Nephron (organoid): ENCODE measurements at regions not wholly inside any gene's neighbourhood (a gene's known extent, or its start where the extent isn't known, plus 50 kb on each side); places are given as distances from the start of the nearest gene placed in this dataset.

ENCODE experiments used
- H3K27ac Mint-ChIP-seq, 3 experiments: 2 replicates each; pipeline ENCODE4 v1.8.0; 2020; ENCODE audit warnings: mixed read lengths in 3 of 3, mild to moderate bottlenecking in 2 of 3, moderate library complexity in 1 of 3
- H3K27me3 Mint-ChIP-seq: 2 replicates; pipeline ENCODE4 v1.8.0; 2021; ENCODE audit warnings: low read depth, mild to moderate bottlenecking, moderate library complexity, mixed read lengths
- H3K36me3 Mint-ChIP-seq: 2 replicates; pipeline ENCODE4 v1.8.0; 2020; ENCODE audit warnings: low read depth, mixed read lengths
- H3K4me1 Mint-ChIP-seq: 2 replicates; pipeline ENCODE4 v1.8.0; 2020; ENCODE audit warnings: mixed read lengths
- H3K4me3 Mint-ChIP-seq, 3 experiments: 2 replicates each; pipeline ENCODE4 v1.8.0; 2020; ENCODE audit warnings: mild to moderate bottlenecking in 3 of 3, mixed read lengths in 3 of 3, moderate library complexity in 2 of 3
- H3K9me3 Mint-ChIP-seq: 2 replicates; pipeline ENCODE4 v1.8.0; 2020; ENCODE audit warnings: mixed read lengths
- CTCF ChIP-seq, 3 experiments: fragments of 200-600 bp; sonication (generic); IDR thresholded peaks; one replicate each; pipeline ENCODE4 v1.5.0; 2021; ENCODE audit warnings: antibody characterized with exemption in 3 of 3; ENCODE audit not compliant: unreplicated experiment in 3 of 3

GRCh38 chr18:47441914-47442313 is 190.5 kb upstream of the SKOR2 start:
- no peaks in the 10 kb centered on the region for H3K4me1 Mint-ChIP-seq
- H3K27ac Mint-ChIP-seq: no peak overlapping the region
- TF ChIP-seq CTCF (IDR thresholded peaks at IDR 0.05; ENCODE audit: unreplicated experiment in 3 of 3): no peak
- no peak overlapping the region for H3K4me3 Mint-ChIP-seq
- H3K9me3 Mint-ChIP-seq: peaks cover 8% of the 10 kb centered on the region
- no peaks in the 10 kb centered on the region for H3K36me3 Mint-ChIP-seq
- H3K27me3 Mint-ChIP-seq: peaks cover 28% of the 10 kb centered on the region

GRCh38 chr18:47438001-47438400 is 186.5 kb upstream of the SKOR2 start:
- Mint-ChIP-seq H3K27me3 (peaks cover 27% of the 10 kb centered on the region), H3K9me3 (no peaks in the 10 kb centered on the region), H3K4me3 (no peak overlapping the region), H3K27ac (no peak overlapping the region), H3K36me3 (no peaks in the 10 kb centered on the region), H3K4me1 (no peaks in the 10 kb centered on the region)
- TF ChIP-seq CTCF (IDR thresholded peaks at IDR 0.05; ENCODE audit: unreplicated experiment in 3 of 3): no peak

- no peak overlapping the region for H3K4me3 Mint-ChIP-seq
- no peaks in the 10 kb centered on the region for H3K4me1 Mint-ChIP-seq
- H3K27ac Mint-ChIP-seq: no peak overlapping the region
- TF ChIP-seq CTCF (IDR thresholded peaks at IDR 0.05; ENCODE audit: unreplicated experiment in 3 of 3): no peak
- H3K9me3 Mint-ChIP-seq: no peaks in the 10 kb centered on the region
- H3K36me3 Mint-ChIP-seq: no peaks in the 10 kb centered on the region
- peaks cover 27% of the 10 kb centered on the region for H3K27me3 Mint-ChIP-seq
These were observed 185.4 kb upstream of the SKOR2 start for GRCh38 chr18:47436871-47437270.

GRCh38 chr18:47434214-47434746 is 182.8 kb upstream of the SKOR2 start:
- no peak for TF ChIP-seq CTCF (IDR thresholded peaks at IDR 0.05; ENCODE audit: unreplicated experiment in 3 of 3)
- H3K27ac Mint-ChIP-seq: no peak overlapping the region
- no peak overlapping the region for H3K4me3 Mint-ChIP-seq
- no peaks in the 10 kb centered on the region for H3K36me3 Mint-ChIP-seq
- no peaks in the 10 kb centered on the region for H3K9me3 Mint-ChIP-seq
- H3K4me1 Mint-ChIP-seq: no peaks in the 10 kb centered on the region
- peaks cover 17% of the 10 kb centered on the region for H3K27me3 Mint-ChIP-seq

GRCh38 chr18:47427923-47428637 is 176.6 kb upstream of the SKOR2 start:
- Mint-ChIP-seq H3K36me3 (no peaks in the 10 kb centered on the region), H3K9me3 (no peaks in the 10 kb centered on the region), H3K4me1 (peaks cover 6% of the 10 kb centered on the region), H3K4me3 (no peak overlapping the region), H3K27me3 (peaks cover 15% of the 10 kb centered on the region), H3K27ac (no peak overlapping the region)
- TF ChIP-seq CTCF (IDR thresholded peaks at IDR 0.05; ENCODE audit: unreplicated experiment in 3 of 3): no peak

- H3K27me3 Mint-ChIP-seq: peaks cover 19% of the 10 kb centered on the region
These were observed 175.6 kb upstream of the SKOR2 start for GRCh38 chr18:47427072-47427471.

More at GRCh38 chr18:47427072-47427471, 175.6 kb upstream of the SKOR2 start:
- no peaks in the 10 kb centered on the region for H3K9me3 Mint-ChIP-seq
- no peak for TF ChIP-seq CTCF (IDR thresholded peaks at IDR 0.05; ENCODE audit: unreplicated experiment in 3 of 3)
- no peaks in the 10 kb centered on the region for H3K36me3 Mint-ChIP-seq
- no peak overlapping the region for H3K4me3 Mint-ChIP-seq
- no peak overlapping the region for H3K27ac Mint-ChIP-seq
- peaks cover 6% of the 10 kb centered on the region for H3K4me1 Mint-ChIP-seq
